ENCODE measurements at regions not wholly inside any gene's neighbourhood (a gene's known extent, or its start where the extent isn't known, plus 50 kb on each side); places are given as distances from the start of the nearest gene placed in this dataset.

GRCh38 chr5:167356374-167356773 is 935.1 kb upstream of the WWC1 start:
- H3K4me3 ChIP-seq (ENCODE audit: low read depth, low read length) = no peak overlapping the region
- TF ChIP-seq CTCF (IDR thresholded peaks at IDR 0.05; ENCODE audit: insufficient read depth, low read length) = no peak
- no peak for DNase-seq (ENCODE audit: low read depth)

- H3K4me3 ChIP-seq (ENCODE audit: low read depth, low read length) = no peak overlapping the region
- no peak for DNase-seq (ENCODE audit: low read depth)
- no peak for TF ChIP-seq CTCF (IDR thresholded peaks at IDR 0.05; ENCODE audit: insufficient read depth, low read length)
Observed at GRCh38 chr5:167358868-167359492, 932.5 kb upstream of the WWC1 start.

- H3K4me3 ChIP-seq (ENCODE audit: low read depth, low read length) = no peak overlapping the region
- no peak for DNase-seq (ENCODE audit: low read depth)
- no peak for TF ChIP-seq CTCF (IDR thresholded peaks at IDR 0.05; ENCODE audit: insufficient read depth, low read length)
Observed at GRCh38 chr5:167361795-167362194, 929.6 kb upstream of the WWC1 start.

GRCh38 chr5:167363065-167363464 is 928.4 kb upstream of the WWC1 start:
- H3K4me3 ChIP-seq (ENCODE audit: low read depth, low read length) = no peak overlapping the region
- no peak for TF ChIP-seq CTCF (IDR thresholded peaks at IDR 0.05; ENCODE audit: insufficient read depth, low read length)
- DNase-seq (ENCODE audit: low read depth) = no peak

GRCh38 chr5:167375125-167375524 is 916.3 kb upstream of the WWC1 start:
- no peak overlapping the region for H3K4me3 ChIP-seq (ENCODE audit: low read depth, low read length)
- DNase-seq (ENCODE audit: low read depth) = no peak
- TF ChIP-seq CTCF (IDR thresholded peaks at IDR 0.05; ENCODE audit: insufficient read depth, low read length) = no peak

GRCh38 chr5:167378894-167379723 is 912.3 kb upstream of the WWC1 start:
- no peak for DNase-seq (ENCODE audit: low read depth)

More at GRCh38 chr5:167378894-167379723, 912.3 kb upstream of the WWC1 start:
- no peak overlapping the region for H3K4me3 ChIP-seq (ENCODE audit: low read depth, low read length)
- TF ChIP-seq CTCF (IDR thresholded peaks at IDR 0.05; ENCODE audit: insufficient read depth, low read length) = no peak
